ENCODE measurements at regions not wholly inside any gene's neighbourhood (a gene's known extent, or its start where the extent isn't known, plus 50 kb on each side); places are given as distances from the start of the nearest gene placed in this dataset.

- H3K9ac ChIP-seq (ENCODE audit: low read length), result no peak overlapping the region
- no peaks in the 10 kb centered on the region for H3K9me2 ChIP-seq (ENCODE audit: low read depth, low read length)
These were observed 142.3 kb downstream of the RCHY1 start for GRCh38 chr4:75371915-75372314.

GRCh38 chr4:75370576-75370975 lies 143.6 kb downstream of the RCHY1 start:
- no peaks in the 10 kb centered on the region for H3K27me3 ChIP-seq (ENCODE audit: insufficient read depth, low read length)
- no peaks in the 10 kb centered on the region for H3K4me1 ChIP-seq (ENCODE audit: insufficient read depth, low read length, severe bottlenecking)
- no peaks in the 10 kb centered on the region for H3K36me3 ChIP-seq (ENCODE audit: insufficient read depth, low read length)
- no peak overlapping the region for H3K27ac ChIP-seq (ENCODE audit: low read depth, low read length, poor library complexity, severe bottlenecking)
- H3F3A ChIP-seq (ENCODE audit: insufficient read depth, low read length), result no peaks in the 10 kb centered on the region
- H3K9ac ChIP-seq (ENCODE audit: low read length), result no peak overlapping the region
- no peak overlapping the region for H3K4me3 ChIP-seq (ENCODE audit: low read depth, low read length, poor library complexity, severe bottlenecking)
- no peak overlapping the region for H2AFZ ChIP-seq (ENCODE audit: low read length)
- no peaks in the 10 kb centered on the region for H4K20me1 ChIP-seq (ENCODE audit: insufficient read depth, low read length)
- TF ChIP-seq EZH2 (IDR thresholded peaks at IDR 0.05; ENCODE audit: borderline replicate concordance, low read length), result no peak
- no peak for TF ChIP-seq CTCF (IDR thresholded peaks at IDR 0.05; ENCODE audit: low read length)
- no peaks in the 10 kb centered on the region for H3K9me3 ChIP-seq (ENCODE audit: low read length)
- no peaks in the 10 kb centered on the region for H3K9me2 ChIP-seq (ENCODE audit: low read depth, low read length)
- H3K4me2 ChIP-seq (ENCODE audit: low read length), result no peak overlapping the region
- no peaks in the 10 kb centered on the region for H3K79me2 ChIP-seq (ENCODE audit: insufficient read depth, low read length)

More at GRCh38 chr4:75371915-75372314, 142.3 kb downstream of the RCHY1 start:
- H3K4me2 ChIP-seq (ENCODE audit: low read length), result no peak overlapping the region
- H3F3A ChIP-seq (ENCODE audit: insufficient read depth, low read length), result no peaks in the 10 kb centered on the region
- H2AFZ ChIP-seq (ENCODE audit: low read length), result no peak overlapping the region
- no peaks in the 10 kb centered on the region for H3K36me3 ChIP-seq (ENCODE audit: insufficient read depth, low read length)
- H3K79me2 ChIP-seq (ENCODE audit: insufficient read depth, low read length), result no peaks in the 10 kb centered on the region
- TF ChIP-seq EZH2 (IDR thresholded peaks at IDR 0.05; ENCODE audit: borderline replicate concordance, low read length) (no peak), CTCF (IDR thresholded peaks at IDR 0.05; ENCODE audit: low read length) (no peak)
- no peaks in the 10 kb centered on the region for H3K27me3 ChIP-seq (ENCODE audit: insufficient read depth, low read length)
- H3K4me1 ChIP-seq (ENCODE audit: insufficient read depth, low read length, severe bottlenecking), result no peaks in the 10 kb centered on the region
- no peak overlapping the region for H3K4me3 ChIP-seq (ENCODE audit: low read depth, low read length, poor library complexity, severe bottlenecking)
- no peaks in the 10 kb centered on the region for H4K20me1 ChIP-seq (ENCODE audit: insufficient read depth, low read length)
- no peak overlapping the region for H3K27ac ChIP-seq (ENCODE audit: low read depth, low read length, poor library complexity, severe bottlenecking)
- no peaks in the 10 kb centered on the region for H3K9me3 ChIP-seq (ENCODE audit: low read length)

GRCh38 chr4:75345423-75345822 lies 168.8 kb downstream of the RCHY1 start:
- no peak overlapping the region for H3K4me2 ChIP-seq (ENCODE audit: low read length)
- no peaks in the 10 kb centered on the region for H3K79me2 ChIP-seq (ENCODE audit: insufficient read depth, low read length)
- H3K9me3 ChIP-seq (ENCODE audit: low read length), result no peaks in the 10 kb centered on the region
- no peak overlapping the region for H2AFZ ChIP-seq (ENCODE audit: low read length)
- H3K27ac ChIP-seq (ENCODE audit: low read depth, low read length, poor library complexity, severe bottlenecking), result no peak overlapping the region
- H3K36me3 ChIP-seq (ENCODE audit: insufficient read depth, low read length), result no peaks in the 10 kb centered on the region
- no peak overlapping the region for H3K4me3 ChIP-seq (ENCODE audit: low read depth, low read length, poor library complexity, severe bottlenecking)
- TF ChIP-seq CTCF (IDR thresholded peaks at IDR 0.05; ENCODE audit: low read length) (no peak), EZH2 (IDR thresholded peaks at IDR 0.05; ENCODE audit: borderline replicate concordance, low read length) (no peak)
- no peaks in the 10 kb centered on the region for H4K20me1 ChIP-seq (ENCODE audit: insufficient read depth, low read length)
- no peaks in the 10 kb centered on the region for H3K9me2 ChIP-seq (ENCODE audit: low read depth, low read length)
- H3K4me1 ChIP-seq (ENCODE audit: insufficient read depth, low read length, severe bottlenecking), result no peaks in the 10 kb centered on the region
- no peaks in the 10 kb centered on the region for H3K27me3 ChIP-seq (ENCODE audit: insufficient read depth, low read length)
- no peak overlapping the region for H3K9ac ChIP-seq (ENCODE audit: low read length)
- no peaks in the 10 kb centered on the region for H3F3A ChIP-seq (ENCODE audit: insufficient read depth, low read length)
